HepG2 (cell line): ENCODE measurements at regions not wholly inside any gene's neighbourhood (a gene's known extent, or its start where the extent isn't known, plus 50 kb on each side); places are given as distances from the start of the nearest gene placed in this dataset.

Source experiments
- ATAC-seq: fragments of 200-7000 bp; cut with Tn5 transposase; 3 replicates; pipeline ENCODE4 v1.9.1; 2020; ENCODE audit warnings: mild to moderate bottlenecking, moderate library complexity
- BruUV-seq: library from RNA; stranded (reverse); fragments of 400-500 nt; replicated peaks from 2 replicates; lab custom pipeline; 2021; lab: Mats Ljungman, UMichigan
- CTCF ChIA-PET: fragments of 300-600 bp; formaldehyde crosslinking; extraction: SDS; loops from one replicate; lab custom pipeline; 2021; ENCODE audit warnings: low total read pairs, inconsistent platforms, low intra/inter-chr PET ratio; lab: Yijun Ruan, JAX
- POLR2A ChIA-PET: fragments of 350-600 bp; sonication (Branson Sonifier 250); formaldehyde crosslinking; loops from one replicate; lab custom pipeline; 2020; ENCODE audit warnings: antibody characterized with exemption, inconsistent platforms; lab: Yijun Ruan, JAX
- DNase-seq: peaks from one replicate; pipeline ENCODE4 v3.0.0-alpha.2; 2015; ENCODE audit warnings: low spot score
- FAIRE-seq: peaks from 3 replicates; lab custom pipeline; 2011; peaks lifted over from hg19 to GRCh38; lab: Jason Lieb, UNC
- H2AFZ ChIP-seq: one replicate; pipeline ENCODE4 v1.6.1; 2011; ENCODE audit warnings: low read length, inconsistent platforms
- H3K27ac ChIP-seq: fragments of 300-600 bp; 3 replicates; pipeline ENCODE4 v1.8.0; 2011; ENCODE audit warnings: mixed run types, mild to moderate bottlenecking, mixed read lengths, low read length, inconsistent platforms; ENCODE audit not compliant: insufficient read depth; ENCODE audit errors: extremely low read length
- H3K27me3 ChIP-seq, 2 experiments: fragments of 200-600 bp in 1 of 2; 2 replicates in 1 of 2; 3 replicates in 1 of 2; pipeline versions ENCODE4 v1.6.0 to v1.8.0; 2011; ENCODE audit warnings: low read length in 2 of 2, mild to moderate bottlenecking in 2 of 2, moderate library complexity in 2 of 2, inconsistent platforms in 1 of 2; ENCODE audit not compliant: insufficient read depth in 2 of 2, control insufficient read depth in 1 of 2
- H3K36me3 ChIP-seq, 2 experiments: fragments of 200-600 bp in 1 of 2; replicated peaks in 1 of 2; 2 replicates in 1 of 2; 3 replicates in 1 of 2; pipeline versions ENCODE4 v1.5.1 to v1.8.0; 2011; ENCODE audit warnings: low read length in 2 of 2, inconsistent platforms in 1 of 2; ENCODE audit not compliant: insufficient read depth in 2 of 2, control insufficient read depth in 1 of 2
- H3K4me1 ChIP-seq: 2 replicates; pipeline ENCODE4 v1.5.1; 2012; ENCODE audit warnings: low read length, inconsistent platforms; ENCODE audit not compliant: insufficient read depth
- H3K4me2 ChIP-seq: 2 replicates; pipeline ENCODE4 v1.6.0; 2011; ENCODE audit warnings: low read depth, low read length, inconsistent platforms
- H3K4me3 ChIP-seq, 3 experiments: fragments of 200-600 bp in 1 of 3; sonication (generic), shearing (Covaris generic) in 1 of 3; replicated peaks in 1 of 3; 2 replicates each; pipeline ENCODE4 v1.5.1; 2011 to 2016; ENCODE audit warnings: low read length in 3 of 3, inconsistent platforms in 2 of 3, low read depth in 2 of 3, mild to moderate bottlenecking in 2 of 3, control low read depth in 1 of 3, mixed read lengths in 1 of 3; ENCODE audit not compliant: insufficient read depth in 1 of 3
- H3K79me2 ChIP-seq: one replicate; pipeline ENCODE4 v1.6.1; 2011; ENCODE audit warnings: low read length, inconsistent platforms; ENCODE audit not compliant: insufficient read depth
- H3K9ac ChIP-seq: 2 replicates; pipeline ENCODE4 v1.6.0; 2011; ENCODE audit warnings: mild to moderate bottlenecking, low read depth, low read length, inconsistent platforms; ENCODE audit not compliant: insufficient read depth
- H3K9me3 ChIP-seq: 2 replicates; pipeline ENCODE4 v1.5.1; 2012; ENCODE audit warnings: mild to moderate bottlenecking, low read length
- H4K20me1 ChIP-seq: 2 replicates; pipeline ENCODE4 v1.6.0; 2011; ENCODE audit warnings: inconsistent platforms, mild to moderate bottlenecking, low read length, moderate library complexity; ENCODE audit not compliant: insufficient read depth
- DRAP1 ChIP-seq: IDR thresholded peaks from 2 replicates; pipeline ENCODE4 v1.6.1; 2016; ENCODE audit warnings: missing genetic modification reagents, missing compliant biosample characterization
- NCOA2 ChIP-seq: sonication (generic); formaldehyde crosslinking; IDR thresholded peaks from 2 replicates; pipeline ENCODE4 v1.8.0; 2022; ENCODE audit warnings: inconsistent platforms
- WGBS: methylation state at CpG from one replicate; pipeline ENCODE4 v1.1.6; 2017; ENCODE audit warnings: low lambda C conversion rate; 5-methylcytosine and 5-hydroxymethylcytosine counted together
- in situ Hi-C: cut with HindIII; loops from 2 replicates; pipeline ENCODE4 v1.10.0; 2017; ENCODE audit warnings: low pct_unique_long_range_greater_than_20kb; ENCODE audit not compliant: extremely low pct_ligation_motif_present
- intact Hi-C: fragments of 100-400 bp; cut with micrococcal nuclease; formaldehyde crosslinking; loops from one replicate; pipeline ENCODE4 v1.10.0; 2022; ENCODE audit not compliant: unreplicated experiment

GRCh38 chr18:22639026-22639463 lies 221.3 kb upstream of the CTAGE1 start:
- Histone ChIP-seq H3K9ac (no peak overlapping the region), H3K9me3 (no peaks in the 10 kb centered on the region), H4K20me1 (no peaks in the 10 kb centered on the region), H3K79me2 (no peaks in the 10 kb centered on the region), H3K36me3 (no peaks in the 10 kb centered on the region), H3K27me3 (no peaks in the 10 kb centered on the region), H3K27ac (no peak overlapping the region), H3K4me3 (no peak overlapping the region), H3K4me1 (peaks cover 25% of the 10 kb centered on the region), H3K4me2 (no peak overlapping the region), H2AFZ (no peak overlapping the region)
- ATAC-seq (no peak), DNase-seq (no peak), FAIRE-seq (no peak)
- CTCF ChIA-PET: no interaction called here
- intact Hi-C loops: no loop called here
- POLR2A ChIA-PET: interaction anchor here (0.5 kb wide), 1 partner anchor 59 kb away, joined by 3 read pairs; no protein-coding TSS in a partner anchor
- TF ChIP-seq NCOA2: no peak
- 0% methylated on average over 2 of the region's 2 CpGs for WGBS
- in situ Hi-C loops: no loop called here
- BruUV-seq: no TSS peak

- no TSS peak for BruUV-seq
- Histone ChIP-seq H3K27me3 (no peaks in the 10 kb centered on the region), H3K9me3 (no peaks in the 10 kb centered on the region), H3K4me2 (no peak overlapping the region), H3K79me2 (no peaks in the 10 kb centered on the region), H3K4me1 (peaks cover 25% of the 10 kb centered on the region), H3K36me3 (no peaks in the 10 kb centered on the region), H3K27ac (no peak overlapping the region), H2AFZ (no peak overlapping the region), H4K20me1 (no peaks in the 10 kb centered on the region), H3K9ac (no peak overlapping the region), H3K4me3 (no peak overlapping the region)
- ChIA-PET POLR2A (no interaction called here), CTCF (no interaction called here)
- ATAC-seq (no peak), FAIRE-seq (no peak), DNase-seq (no peak)
- intact Hi-C loops: no loop called here
- in situ Hi-C loops: no loop called here
- no peak for TF ChIP-seq DRAP1 (CRISPR knock-in tag)
- TF ChIP-seq, all 625 proteins: peak for 0
- WGBS: 78% methylated on average over 10 of the region's 10 CpGs
Observed at GRCh38 chr18:22639561-22639960, 221.8 kb upstream of the CTAGE1 start.
